Activated CD4-positive, alpha-beta T cell treated with anti-CD3 and anti-CD28 coated beads for 4 hours (primary cell): ENCODE measurements at regions not wholly inside any gene's neighbourhood (a gene's known extent, or its start where the extent isn't known, plus 50 kb on each side); places are given as distances from the start of the nearest gene placed in this dataset.
"Not testable (repeated sequence)": the region's sequence is repeated elsewhere in the genome, so short reads cannot be mapped to it uniquely, and the experiment has no call there.

Experiments
- DNase-seq, 2 donors: peaks; one replicate each; pipeline ENCODE4 v3.0.0-alpha.2; 2020

DNA sequence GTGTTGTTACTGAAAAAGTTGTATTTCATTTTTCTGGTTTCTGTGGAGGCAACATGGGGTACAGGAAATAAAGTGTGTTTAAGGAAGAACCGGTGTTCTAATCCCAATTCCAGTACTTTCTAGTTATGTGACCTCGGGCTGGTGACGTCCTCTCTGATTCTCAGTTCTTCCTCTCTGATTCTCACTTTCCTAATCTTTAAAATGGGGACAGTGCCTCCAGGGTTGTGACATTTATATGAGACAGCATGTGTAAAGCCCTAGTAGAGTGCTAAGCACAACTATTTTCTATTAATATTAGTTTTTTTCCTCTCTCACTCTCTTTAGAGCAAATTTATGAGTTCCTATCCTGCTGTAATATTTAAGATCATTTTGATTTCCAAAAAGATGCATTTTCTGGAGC lies 50.9 kb upstream of the PTPDC1 start:
- no peak for DNase-seq

DNA sequence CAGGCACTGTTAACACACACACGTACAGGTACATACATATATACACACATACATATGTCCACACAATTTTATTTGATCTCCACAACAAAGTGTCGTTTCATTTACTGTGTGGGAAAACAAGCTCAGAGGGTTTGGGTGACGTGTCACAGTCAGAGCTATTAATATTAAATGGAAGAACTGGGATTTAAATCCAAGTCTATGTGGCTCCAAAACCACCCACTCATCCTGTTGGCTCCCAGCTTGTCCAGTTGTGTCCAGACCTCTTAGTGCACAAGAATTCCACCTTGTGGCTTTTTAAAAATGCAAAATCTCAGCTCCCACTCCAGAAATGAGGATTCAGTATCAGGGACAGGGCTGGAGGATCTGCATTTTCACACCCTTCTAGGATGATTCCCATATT lies 52.3 kb upstream of the PTPDC1 start:
- no peak for DNase-seq

DNA sequence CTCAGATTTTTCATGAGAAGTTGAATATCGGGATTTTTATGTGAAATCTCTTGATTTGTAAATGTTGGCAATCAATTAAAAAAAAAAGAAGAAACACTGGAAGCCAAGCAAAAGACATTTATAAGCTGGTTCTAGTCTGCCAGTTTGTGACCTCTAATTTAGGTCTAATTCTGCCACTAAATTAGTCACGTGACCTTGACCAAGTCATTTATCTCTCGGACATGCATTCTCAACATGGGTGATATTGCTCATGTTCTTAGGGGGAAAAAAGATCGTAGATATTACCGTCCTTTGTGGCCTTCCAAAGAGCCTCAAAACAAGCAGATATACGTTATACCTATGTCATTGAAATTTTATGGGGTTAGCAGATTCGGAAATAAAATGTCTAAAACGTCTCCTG lies 52.9 kb upstream of the PTPDC1 start:
- DNase-seq = no peak

GRCh38 chr9:94030318-94031179 lies 53.7 kb upstream of the PTPDC1 start:
- DNase-seq = peak; percentile 75 to 77

DNA sequence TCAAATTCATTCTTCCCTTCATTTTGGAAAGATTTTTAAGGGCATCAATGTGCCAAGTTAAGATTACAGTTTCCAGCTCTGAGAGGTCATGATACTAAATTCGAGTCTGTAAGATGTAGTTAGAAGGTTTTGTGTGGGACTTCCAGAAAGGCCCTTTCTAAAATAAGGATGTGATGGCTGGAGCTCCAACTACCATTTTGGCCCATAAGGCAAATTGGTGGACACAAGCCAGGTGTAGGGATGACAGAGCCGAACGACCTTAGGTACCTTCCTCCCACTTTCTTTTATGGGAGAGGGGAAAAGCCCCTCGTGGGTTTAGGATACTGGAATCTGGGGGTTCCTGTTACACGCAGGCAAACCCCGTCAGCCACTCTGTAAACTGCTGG lies 54.3 kb upstream of the PTPDC1 start:
- DNase-seq = no peak

DNA sequence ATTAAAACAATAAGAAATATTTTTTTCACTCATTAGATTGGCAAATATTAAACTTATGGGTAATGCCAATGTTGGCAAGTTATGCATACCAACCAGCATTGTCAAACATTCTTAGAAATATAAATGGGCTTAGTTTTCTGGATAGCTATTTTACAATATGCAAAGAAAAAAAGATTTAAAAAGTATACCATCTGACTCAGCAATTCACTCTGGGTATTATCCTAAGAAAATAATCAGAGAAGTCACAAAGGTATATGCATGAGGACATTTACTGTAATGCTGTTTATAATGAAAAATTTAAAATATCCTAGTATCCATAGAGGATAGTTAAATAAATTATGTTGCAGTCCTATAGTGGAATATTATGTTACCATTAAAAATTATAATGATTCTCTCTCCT lies 57.4 kb upstream of the PTPDC1 start:
- no peak for DNase-seq

DNA sequence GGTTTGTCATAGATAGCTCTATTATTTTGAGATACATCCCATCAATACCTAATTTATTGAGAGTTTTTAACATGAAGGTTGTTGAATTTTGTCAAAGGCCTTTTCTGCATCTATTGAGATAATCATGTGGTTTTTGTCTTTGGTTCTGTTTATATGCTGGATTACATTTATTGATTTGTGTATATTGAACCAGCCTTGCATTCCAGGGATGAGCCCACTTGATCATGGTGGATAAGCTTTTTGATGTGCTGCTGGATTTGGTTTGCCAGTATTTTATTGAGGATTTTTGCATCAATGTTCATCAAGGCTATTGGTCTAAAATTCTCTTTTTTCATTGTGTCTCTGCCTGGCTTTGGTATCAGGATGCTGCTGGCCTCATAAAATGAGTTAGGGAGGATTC lies 61.8 kb upstream of the PTPDC1 start:
- DNase-seq = not testable (repeated sequence)

- DNase-seq = not testable (repeated sequence)
Measured at GRCh38 chr9:94020836-94021235, 63.4 kb upstream of the PTPDC1 start.

- DNase-seq = no peak
Measured at GRCh38 chr9:94018628-94019027, 63.5 kb upstream of the BARX1 start.

- no peak for DNase-seq
Measured at GRCh38 chr9:94017939-94018531, 62.9 kb upstream of the BARX1 start.

DNA sequence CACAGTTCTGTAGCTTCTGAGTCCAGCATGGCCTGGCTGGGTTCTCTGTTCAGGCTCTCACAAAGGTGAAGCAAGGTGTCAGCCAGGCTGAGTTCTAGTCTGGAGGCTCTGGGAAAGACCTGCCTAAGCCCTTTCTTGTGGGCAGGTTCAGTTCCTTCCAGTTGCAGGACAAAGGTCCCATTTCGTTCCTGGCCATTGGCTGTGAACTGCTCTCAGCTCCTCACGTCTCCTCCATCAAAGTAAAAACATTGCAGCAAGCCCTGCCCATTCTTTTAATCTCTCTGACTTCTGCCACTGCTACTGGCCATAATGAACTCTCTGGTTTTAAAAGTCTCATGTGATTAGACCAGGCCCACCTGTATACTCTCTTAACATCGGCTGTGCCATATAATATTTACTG lies 61.6 kb upstream of the BARX1 start:
- no peak for DNase-seq

GRCh38 chr9:94014920-94015319 lies 59.8 kb upstream of the BARX1 start:
- DNase-seq = no peak

DNA sequence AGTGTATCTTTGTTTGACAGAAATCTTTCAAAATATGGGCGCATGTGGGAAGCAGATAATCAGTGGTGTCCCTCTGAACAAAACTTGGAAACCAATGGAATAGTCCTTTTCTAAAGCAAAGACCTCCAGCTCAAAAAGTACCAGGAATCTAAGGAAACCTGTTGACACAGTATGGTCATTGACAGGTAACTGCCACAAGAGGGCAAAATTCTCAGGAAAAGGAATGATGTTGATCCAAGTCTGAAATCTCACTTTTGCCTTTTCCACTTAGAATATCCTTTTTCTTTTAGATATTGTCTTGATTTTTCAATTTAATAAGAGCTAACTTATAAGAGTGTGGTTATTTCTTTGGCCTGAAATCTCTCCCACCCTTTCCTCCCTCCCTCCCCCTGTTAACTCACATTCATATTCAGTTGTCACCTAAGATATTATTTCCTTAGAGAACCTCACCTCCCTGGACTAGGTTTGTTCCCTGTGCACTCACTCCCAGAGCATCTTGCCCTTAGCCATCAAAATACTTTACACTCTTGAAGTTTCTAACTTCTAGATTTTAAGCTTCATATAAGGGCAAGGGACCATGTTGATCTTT lies 59.0 kb upstream of the BARX1 start:
- no peak for DNase-seq

DNA sequence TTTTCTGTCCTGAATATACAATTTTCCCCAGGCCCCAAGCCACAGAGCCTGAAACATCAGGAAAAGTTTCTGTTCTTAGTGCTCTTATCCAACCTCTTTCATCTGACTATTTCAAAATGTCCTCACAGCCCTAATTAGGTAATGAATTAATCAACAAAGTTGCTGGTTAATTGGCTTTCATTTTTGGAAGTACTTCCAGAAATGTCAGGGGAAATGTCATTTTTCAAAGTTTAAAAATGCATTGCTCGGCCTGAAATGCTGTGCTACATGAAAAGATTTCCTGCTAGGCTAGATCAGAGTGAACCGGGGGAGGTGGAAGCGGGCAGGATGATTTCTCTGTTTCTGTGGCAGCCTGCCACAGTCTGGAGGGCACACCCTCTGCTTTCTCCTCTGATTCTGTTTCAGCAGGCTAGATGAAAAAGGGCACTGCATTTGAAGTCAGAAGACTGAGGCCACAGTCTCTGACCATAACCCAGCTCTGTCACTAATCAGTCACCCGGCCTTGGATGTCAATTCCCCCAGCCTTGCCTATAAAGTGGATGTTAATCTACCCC lies 55.9 kb upstream of the BARX1 start:
- DNase-seq = no peak

GRCh38 chr9:94005272-94005901 lies 50.2 kb upstream of the BARX1 start:
- DNase-seq = no peak
